ENCODE measurements at regions not wholly inside any gene's neighbourhood (a gene's known extent, or its start where the extent isn't known, plus 50 kb on each side); places are given as distances from the start of the nearest gene placed in this dataset.

DNA sequence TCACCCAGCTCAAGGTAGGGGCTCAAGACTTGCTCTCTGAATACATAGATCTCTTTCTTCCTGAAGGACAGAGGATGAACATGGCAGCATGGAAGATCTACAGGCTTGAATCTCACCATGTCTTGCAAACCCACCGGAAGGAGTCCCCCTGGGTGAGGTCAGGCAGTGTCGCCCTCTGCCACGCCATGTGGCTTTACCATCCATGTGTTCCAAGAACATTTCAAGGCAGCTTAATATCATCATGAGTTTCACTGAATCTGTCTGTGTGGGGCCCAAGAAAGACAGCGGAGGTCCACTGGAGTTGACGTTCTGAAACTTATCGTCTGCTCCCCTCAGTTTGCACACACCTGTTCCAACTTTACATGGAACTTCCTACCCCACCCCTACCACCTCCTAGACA lies 1202.6 kb downstream of the TBC1D22A start:
- TF ChIP-seq, protein P1, sequence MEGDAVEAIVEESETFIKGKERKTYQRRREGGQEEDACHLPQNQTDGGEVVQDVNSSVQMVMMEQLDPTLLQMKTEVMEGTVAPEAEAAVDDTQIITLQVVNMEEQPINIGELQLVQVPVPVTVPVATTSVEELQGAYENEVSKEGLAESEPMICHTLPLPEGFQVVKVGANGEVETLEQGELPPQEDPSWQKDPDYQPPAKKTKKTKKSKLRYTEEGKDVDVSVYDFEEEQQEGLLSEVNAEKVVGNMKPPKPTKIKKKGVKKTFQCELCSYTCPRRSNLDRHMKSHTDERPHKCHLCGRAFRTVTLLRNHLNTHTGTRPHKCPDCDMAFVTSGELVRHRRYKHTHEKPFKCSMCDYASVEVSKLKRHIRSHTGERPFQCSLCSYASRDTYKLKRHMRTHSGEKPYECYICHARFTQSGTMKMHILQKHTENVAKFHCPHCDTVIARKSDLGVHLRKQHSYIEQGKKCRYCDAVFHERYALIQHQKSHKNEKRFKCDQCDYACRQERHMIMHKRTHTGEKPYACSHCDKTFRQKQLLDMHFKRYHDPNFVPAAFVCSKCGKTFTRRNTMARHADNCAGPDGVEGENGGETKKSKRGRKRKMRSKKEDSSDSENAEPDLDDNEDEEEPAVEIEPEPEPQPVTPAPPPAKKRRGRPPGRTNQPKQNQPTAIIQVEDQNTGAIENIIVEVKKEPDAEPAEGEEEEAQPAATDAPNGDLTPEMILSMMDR (IDR thresholded peaks at IDR 0.05) = no peak
- TF ChIP-seq EP300 (IDR thresholded peaks at IDR 0.05) (no peak), POLR2A (IDR thresholded peaks at IDR 0.05) (no peak)

All from tibial nerve (tissue), 4 donors.